Naive thymus-derived CD4-positive, alpha-beta T cell (primary cell): ENCODE measurements at regions not wholly inside any gene's neighbourhood (a gene's known extent, or its start where the extent isn't known, plus 50 kb on each side); places are given as distances from the start of the nearest gene placed in this dataset.

Experiments
- ATAC-seq: fragments of 150-1000 bp; cut with Tn5 transposase; 2 replicates; pipeline ENCODE4 v1.10.0; 2021; ENCODE audit warnings: mild to moderate bottlenecking, moderate library complexity
- CTCF ChIA-PET: fragments of 350-600 bp; sonication (Branson Sonifier 250); formaldehyde crosslinking; loops from one replicate; lab custom pipeline; 2021; ENCODE audit warnings: antibody characterized with exemption; lab: Charles Lee
- POLR2A ChIA-PET: fragments of 350-600 bp; sonication (Branson Sonifier 250); formaldehyde crosslinking; loops from one replicate; lab custom pipeline; 2021; ENCODE audit warnings: antibody characterized with exemption, inconsistent platforms; lab: Charles Lee
- DNase-seq, 9 donors: peaks; one replicate each; pipeline versions ENCODE4 v3.0.0 to v3.0.0-alpha.2; 2020 to 2022; ENCODE audit warnings: mixed read lengths in 1 of 9
- H3K27ac ChIP-seq: one replicate; pipeline ENCODE4 v1.7.0; 2013; ENCODE audit warnings: mild to moderate bottlenecking, low read depth, low read length, moderate library complexity
- H3K27me3 ChIP-seq, 2 donors: one replicate each; pipeline ENCODE4 v1.7.0; 2013; ENCODE audit warnings: low read length in 2 of 2, mild to moderate bottlenecking in 2 of 2, moderate library complexity in 2 of 2; ENCODE audit not compliant: control insufficient read depth in 2 of 2, insufficient read depth in 2 of 2
- H3K36me3 ChIP-seq, 3 experiments: 1 replicate in 2 of 3; 2 replicates in 1 of 3; pipeline ENCODE4 v1.7.0; 2013; ENCODE audit warnings: low read length in 3 of 3, mild to moderate bottlenecking in 3 of 3, moderate library complexity in 1 of 3; ENCODE audit not compliant: insufficient read depth in 3 of 3, control insufficient read depth in 2 of 3
- H3K4me1 ChIP-seq, 2 donors: one replicate each; pipeline ENCODE4 v1.7.0; 2013; ENCODE audit warnings: low read length in 2 of 2, mild to moderate bottlenecking in 2 of 2, moderate library complexity in 1 of 2; ENCODE audit not compliant: control insufficient read depth in 2 of 2, insufficient read depth in 2 of 2
- H3K4me3 ChIP-seq: 2 replicates; pipeline ENCODE4 v1.7.0; 2013; ENCODE audit warnings: mild to moderate bottlenecking, low read length
- H3K9me3 ChIP-seq, 3 experiments: 1 replicate in 2 of 3; 2 replicates in 1 of 3; pipeline ENCODE4 v1.7.0; 2013; ENCODE audit warnings: low read length in 3 of 3; ENCODE audit not compliant: control insufficient read depth in 2 of 3
- H3K27ac Mint-ChIP-seq, 9 donors: one replicate each; pipeline ENCODE4 v1.8.0; 2020 to 2022; ENCODE audit warnings: mixed read lengths in 9 of 9, mild to moderate bottlenecking in 8 of 9, moderate library complexity in 5 of 9, inconsistent platforms in 2 of 9
- H3K27me3 Mint-ChIP-seq, 5 donors: one replicate each; pipeline ENCODE4 v1.8.0; 2021 to 2022; ENCODE audit warnings: mixed read lengths in 5 of 5, mild to moderate bottlenecking in 1 of 5
- H3K36me3 Mint-ChIP-seq, 5 donors: one replicate each; pipeline ENCODE4 v1.8.0; 2020 to 2022; ENCODE audit warnings: mixed read lengths in 5 of 5, mild to moderate bottlenecking in 3 of 5, inconsistent platforms in 1 of 5
- H3K4me1 Mint-ChIP-seq, 7 donors: one replicate each; pipeline ENCODE4 v1.8.0; 2020 to 2022; ENCODE audit warnings: mixed read lengths in 7 of 7, mild to moderate bottlenecking in 3 of 7, inconsistent platforms in 1 of 7
- H3K4me3 Mint-ChIP-seq, 10 donors: one replicate each; pipeline ENCODE4 v1.8.0; 2020 to 2022; ENCODE audit warnings: mild to moderate bottlenecking in 10 of 10, mixed read lengths in 10 of 10, moderate library complexity in 6 of 10, inconsistent platforms in 2 of 10
- H3K9me3 Mint-ChIP-seq, 11 donors: one replicate each; pipeline ENCODE4 v1.8.0; 2020 to 2022; ENCODE audit warnings: mixed read lengths in 11 of 11, mild to moderate bottlenecking in 4 of 11, inconsistent platforms in 1 of 11, moderate library complexity in 1 of 11
- intact Hi-C, 2 donors: fragments of 100-400 bp; cut with micrococcal nuclease; formaldehyde crosslinking; loops; one replicate each; pipeline ENCODE4 v1.15.1; 2023

DNA sequence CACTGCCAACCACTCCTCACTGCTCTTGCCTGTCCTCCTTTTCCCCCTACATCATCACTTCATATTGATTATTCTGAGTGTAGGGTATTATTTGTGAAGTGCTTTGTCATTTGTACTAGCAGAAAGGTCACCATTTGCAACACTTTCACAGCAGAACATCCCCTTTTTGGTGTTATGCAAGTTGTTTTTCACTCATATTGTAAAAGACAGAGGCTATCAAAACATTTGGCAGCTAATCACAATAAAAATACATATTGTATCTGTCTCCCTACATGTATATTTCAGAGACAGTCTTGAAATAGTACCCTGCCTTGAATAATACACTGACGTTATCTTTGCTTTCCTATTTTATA is 82.3 kb downstream of the ANXA1 start:
- Mint-ChIP-seq H3K27me3 (peaks cover 7 to 29% (median 19%) of the 10 kb centered on the region in 5 donors), H3K4me1 (peaks cover 0 to 4% (median 0%) of the 10 kb centered on the region in 7 donors), H3K36me3 (no peaks in the 10 kb centered on the region), H3K27ac (no peak overlapping the region), H3K4me3 (no peak overlapping the region), H3K9me3 (no peaks in the 10 kb centered on the region)
- no peaks in the 10 kb centered on the region for H3K9me3 ChIP-seq
- intact Hi-C loops = no loop called here
- DNase-seq (no peak), ATAC-seq (no peak)
- ChIA-PET POLR2A (no interaction called here), CTCF (no interaction called here)
- no peak overlapping the region for H3K27ac ChIP-seq
- no peaks in the 10 kb centered on the region for H3K4me1 ChIP-seq
- H3K27me3 ChIP-seq = peaks cover 0 to 4% of the 10 kb centered on the region in 2 donors
- H3K36me3 ChIP-seq = no peaks in the 10 kb centered on the region
- no peak overlapping the region for H3K4me3 ChIP-seq

DNA sequence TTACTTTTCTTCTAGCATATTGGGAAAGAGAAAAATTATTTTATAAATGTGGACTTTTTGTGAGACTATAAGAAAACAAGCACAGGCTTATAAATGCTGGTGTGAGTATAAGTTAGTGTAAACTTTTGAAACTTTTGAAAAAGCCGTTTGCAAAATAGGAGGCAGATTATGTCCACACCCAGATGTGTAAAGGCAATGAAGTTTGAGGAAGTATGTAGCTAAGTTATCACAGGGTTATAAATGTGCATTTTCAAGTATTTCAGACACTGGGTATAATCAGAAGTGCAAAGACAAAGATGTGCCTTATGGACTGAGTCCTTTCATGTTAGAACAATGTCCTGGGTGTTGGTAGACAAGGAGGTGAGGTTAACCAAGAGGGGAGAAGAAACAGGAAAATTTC is 85.5 kb downstream of the ANXA1 start:
- Mint-ChIP-seq H3K36me3 (no peaks in the 10 kb centered on the region), H3K27ac (no peak overlapping the region), H3K4me1 (peaks cover 0 to 3% (median 0%) of the 10 kb centered on the region in 7 donors), H3K4me3 (no peak overlapping the region), H3K27me3 (peaks cover 7 to 41% (median 22%) of the 10 kb centered on the region in 5 donors), H3K9me3 (no peaks in the 10 kb centered on the region)
- intact Hi-C loops = no loop called here
- DNase-seq (no peak), ATAC-seq (peak; percentile 54)
- Histone ChIP-seq H3K36me3 (no peaks in the 10 kb centered on the region), H3K9me3 (no peaks in the 10 kb centered on the region), H3K27me3 (peaks cover 0 to 4% of the 10 kb centered on the region in 2 donors), H3K4me1 (no peaks in the 10 kb centered on the region), H3K4me3 (no peak overlapping the region), H3K27ac (no peak overlapping the region)
- ChIA-PET POLR2A (no interaction called here), CTCF (no interaction called here)

DNA sequence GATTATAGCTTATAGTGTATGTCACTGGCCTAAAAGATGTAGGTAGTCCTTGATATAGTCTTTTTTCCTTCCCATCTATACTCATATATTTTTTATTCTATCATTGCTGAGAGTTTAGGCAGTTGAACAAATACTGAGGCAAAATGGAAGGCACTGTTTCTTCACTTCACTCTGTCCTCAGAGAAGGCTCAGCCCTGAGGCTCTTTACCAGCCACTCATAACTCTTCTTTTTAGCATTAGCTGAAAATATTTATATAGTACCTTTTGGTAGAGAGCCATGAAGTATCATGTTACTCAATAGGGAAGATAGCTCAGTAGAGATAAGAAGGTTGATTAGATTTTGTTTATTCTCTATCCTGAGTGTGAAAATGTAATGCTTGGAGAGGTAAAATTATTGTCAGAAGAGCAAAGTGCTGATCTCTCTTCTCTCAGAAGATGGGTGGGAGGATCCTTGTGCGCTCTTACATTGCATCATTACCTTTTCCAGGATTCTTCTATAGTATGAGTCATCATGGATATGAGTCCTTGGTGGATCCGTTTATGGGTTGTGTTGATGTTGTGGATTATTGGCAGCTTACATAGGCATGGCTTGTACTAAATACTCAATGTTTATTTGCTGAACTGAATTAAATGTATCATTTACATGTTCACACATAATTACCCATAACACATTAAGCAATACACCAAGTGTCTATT is 88.1 kb downstream of the ANXA1 start:
- no peaks in the 10 kb centered on the region for H3K36me3 ChIP-seq
- Mint-ChIP-seq H3K9me3 (no peaks in the 10 kb centered on the region), H3K4me1 (peaks cover 0 to 3% (median 0%) of the 10 kb centered on the region in 7 donors), H3K27me3 (peaks cover 13 to 51% (median 30%) of the 10 kb centered on the region in 5 donors), H3K36me3 (no peaks in the 10 kb centered on the region), H3K27ac (no peak overlapping the region), H3K4me3 (no peak overlapping the region)
- ATAC-seq = no peak
- no peaks in the 10 kb centered on the region for H3K4me1 ChIP-seq
- no peaks in the 10 kb centered on the region for H3K9me3 ChIP-seq
- H3K27me3 ChIP-seq = peaks cover 0 to 4% of the 10 kb centered on the region in 2 donors
- ChIA-PET POLR2A (no interaction called here), CTCF (no interaction called here)
- intact Hi-C loops = no loop called here
- DNase-seq = no peak
- no peak overlapping the region for H3K4me3 ChIP-seq
- H3K27ac ChIP-seq = no peak overlapping the region

DNA sequence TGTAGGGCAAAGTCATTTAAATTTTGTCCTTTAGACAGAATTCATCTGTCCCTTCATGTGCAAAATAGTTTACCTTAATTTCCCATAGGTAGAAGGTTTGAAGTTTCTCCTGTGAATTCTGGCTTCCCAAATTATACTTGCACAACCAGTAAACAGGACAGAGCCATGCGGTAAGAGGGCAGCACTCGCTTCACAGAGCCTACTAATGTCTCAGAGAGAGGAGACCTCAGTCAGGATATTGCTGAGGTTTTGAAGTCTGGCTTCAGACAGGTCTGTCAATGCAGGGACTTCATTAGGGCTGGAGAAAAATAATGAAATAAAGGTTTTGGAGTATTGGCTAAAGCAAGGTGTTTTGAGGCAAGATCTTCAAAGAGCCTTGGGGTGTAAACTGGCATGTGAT is 91.4 kb downstream of the ANXA1 start:
- Histone ChIP-seq H3K4me3 (no peak overlapping the region), H3K9me3 (no peaks in the 10 kb centered on the region), H3K27ac (no peak overlapping the region), H3K4me1 (no peaks in the 10 kb centered on the region), H3K36me3 (no peaks in the 10 kb centered on the region), H3K27me3 (no peaks in the 10 kb centered on the region)
- DNase-seq = no peak
- ChIA-PET CTCF (no interaction called here), POLR2A (no interaction called here)
- H3K9me3 Mint-ChIP-seq = no peaks in the 10 kb centered on the region
- H3K27ac Mint-ChIP-seq = no peak overlapping the region
- H3K36me3 Mint-ChIP-seq = no peaks in the 10 kb centered on the region
- intact Hi-C loops = no loop called here
- no peak for ATAC-seq
- peaks cover 11 to 40% (median 29%) of the 10 kb centered on the region in 5 donors for H3K27me3 Mint-ChIP-seq
- no peak overlapping the region for H3K4me3 Mint-ChIP-seq
- H3K4me1 Mint-ChIP-seq = no peaks in the 10 kb centered on the region

DNA sequence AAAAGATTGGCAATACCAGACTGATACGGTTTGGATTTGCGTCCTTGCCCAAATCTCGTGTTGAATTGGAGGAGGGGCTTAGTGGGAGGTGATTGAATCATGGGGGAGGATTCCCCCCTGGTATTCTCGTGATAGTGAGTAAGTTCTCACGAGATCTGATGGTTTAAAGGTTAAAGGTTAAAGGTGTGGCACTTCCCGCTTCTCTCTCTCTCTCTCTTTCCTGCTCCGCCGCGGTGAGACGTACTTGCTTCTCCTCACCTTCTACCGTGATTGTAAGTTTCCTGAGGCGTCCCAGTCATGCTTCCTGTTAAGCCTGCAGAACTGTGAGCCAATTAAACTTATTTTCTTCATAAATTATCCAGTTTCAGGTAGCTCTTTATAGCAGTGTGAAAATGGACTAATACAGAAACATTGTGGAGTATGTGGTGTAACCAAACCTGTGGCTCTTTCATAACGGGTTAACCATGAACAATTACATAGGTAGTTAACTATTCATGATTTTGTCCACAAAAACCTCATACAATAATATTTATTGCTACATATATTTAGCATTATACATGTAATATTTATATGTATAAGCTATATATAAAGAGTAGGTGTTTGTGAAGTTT is 107.5 kb downstream of the ANXA1 start:
- Histone ChIP-seq H3K36me3 (no peaks in the 10 kb centered on the region), H3K27me3 (no peaks in the 10 kb centered on the region), H3K27ac (no peak overlapping the region), H3K4me3 (no peak overlapping the region), H3K4me1 (no peaks in the 10 kb centered on the region), H3K9me3 (no peaks in the 10 kb centered on the region)
- ATAC-seq = no peak
- intact Hi-C loops = no loop called here
- peaks cover 0 to 4% (median 0%) of the 10 kb centered on the region in 5 donors for H3K36me3 Mint-ChIP-seq
- no peak overlapping the region for H3K4me3 Mint-ChIP-seq
- no peak for DNase-seq
- H3K4me1 Mint-ChIP-seq = no peaks in the 10 kb centered on the region
- peaks cover 0 to 8% (median 5%) of the 10 kb centered on the region in 5 donors for H3K27me3 Mint-ChIP-seq
- H3K9me3 Mint-ChIP-seq = peaks cover 0 to 12% (median 3%) of the 10 kb centered on the region in 11 donors
- CTCF ChIA-PET = no interaction called here
- H3K27ac Mint-ChIP-seq = peak overlapping the region in 1 of 9 donors; percentile 38
- POLR2A ChIA-PET = no interaction called here

DNA sequence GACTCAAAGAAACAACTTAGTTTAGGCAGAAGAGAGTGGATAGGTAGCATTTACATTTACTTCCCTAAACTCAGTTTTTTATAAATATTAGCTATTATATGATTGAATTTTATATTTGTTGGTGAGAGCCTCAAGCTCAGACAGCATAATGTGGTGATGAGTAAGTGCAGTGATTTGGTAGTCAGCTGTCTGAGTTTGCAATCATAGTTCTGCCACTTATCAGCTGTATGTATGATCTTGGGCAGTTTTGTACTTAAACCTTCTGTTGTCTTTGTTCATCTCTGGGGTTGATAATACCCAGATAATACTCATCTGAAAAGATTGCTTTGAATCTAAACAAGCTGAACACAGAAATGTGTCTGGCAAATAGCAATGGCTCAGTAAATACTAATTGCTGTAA is 108.8 kb downstream of the ANXA1 start:
- no peak overlapping the region for H3K4me3 Mint-ChIP-seq
- no peak overlapping the region for H3K27ac Mint-ChIP-seq
- ChIA-PET POLR2A (no interaction called here), CTCF (no interaction called here)
- H3K4me1 Mint-ChIP-seq = no peaks in the 10 kb centered on the region
- H3K9me3 Mint-ChIP-seq = peaks cover 0 to 9% (median 3%) of the 10 kb centered on the region in 11 donors
- ATAC-seq (no peak), DNase-seq (no peak)
- no peaks in the 10 kb centered on the region for H3K27me3 ChIP-seq
- H3K36me3 Mint-ChIP-seq = peaks cover 0 to 4% (median 0%) of the 10 kb centered on the region in 5 donors
- H3K27ac ChIP-seq = no peak overlapping the region
- H3K4me3 ChIP-seq = no peak overlapping the region
- peaks cover 0 to 5% (median 4%) of the 10 kb centered on the region in 5 donors for H3K27me3 Mint-ChIP-seq
- intact Hi-C loops = no loop called here
- H3K36me3 ChIP-seq = no peaks in the 10 kb centered on the region
- H3K4me1 ChIP-seq = no peaks in the 10 kb centered on the region
- no peaks in the 10 kb centered on the region for H3K9me3 ChIP-seq

DNA sequence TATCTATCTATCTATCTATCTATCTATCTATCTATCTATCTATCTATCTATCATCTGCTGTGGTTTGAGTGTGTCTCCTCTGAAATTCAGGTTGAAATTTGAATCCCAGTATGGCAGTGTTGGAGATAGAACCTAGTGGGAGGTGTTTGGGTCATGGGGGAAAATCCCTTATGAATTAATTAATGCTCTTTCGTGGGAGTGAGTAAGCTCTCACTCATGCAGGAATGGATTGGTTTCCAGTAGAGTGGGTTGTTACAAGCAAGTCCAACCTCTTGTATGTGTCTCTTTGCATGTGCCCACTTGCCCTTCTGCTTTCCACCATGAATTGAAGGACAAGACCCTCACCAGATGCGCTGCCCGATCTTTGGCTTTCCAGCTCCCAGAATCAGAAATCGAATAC is 113.0 kb downstream of the ANXA1 start:
- H3K4me1 ChIP-seq = no peaks in the 10 kb centered on the region
- ATAC-seq (no peak), DNase-seq (no peak)
- no peak overlapping the region for H3K4me3 Mint-ChIP-seq
- peaks cover 0 to 6% (median 0%) of the 10 kb centered on the region in 11 donors for H3K9me3 Mint-ChIP-seq
- no peaks in the 10 kb centered on the region for H3K4me1 Mint-ChIP-seq
- POLR2A ChIA-PET = no interaction called here
- H3K4me3 ChIP-seq = no peak overlapping the region
- H3K27ac Mint-ChIP-seq = no peak overlapping the region
- CTCF ChIA-PET = no interaction called here
- intact Hi-C loops = no loop called here
- no peaks in the 10 kb centered on the region for H3K36me3 ChIP-seq
- no peaks in the 10 kb centered on the region for H3K27me3 ChIP-seq
- no peaks in the 10 kb centered on the region for H3K36me3 Mint-ChIP-seq
- no peak overlapping the region for H3K27ac ChIP-seq
- H3K27me3 Mint-ChIP-seq = no peaks in the 10 kb centered on the region
- H3K9me3 ChIP-seq = no peaks in the 10 kb centered on the region
